Stimulated activated CD8-positive, alpha-beta memory T cell treated with anti-CD3 and anti-CD28 coated beads, Interleukin-2, amount 100 ng/mL, for 1 hour (primary cell): ENCODE measurements at regions not wholly inside any gene's neighbourhood (a gene's known extent, or its start where the extent isn't known, plus 50 kb on each side); places are given as distances from the start of the nearest gene placed in this dataset.

Experiments
- DNase-seq, 2 donors: peaks; one replicate each; pipeline ENCODE4 v3.0.0-alpha.2; 2020; ENCODE audit warnings: low read depth in 2 of 2

GRCh38 chr1:239436286-239436685 is 49.9 kb downstream of the CHRM3 start:
- DNase-seq: no peak

GRCh38 chr1:239437822-239438221 is 51.5 kb downstream of the CHRM3 start:
- DNase-seq: no peak

GRCh38 chr1:239438891-239439290 is 52.5 kb downstream of the CHRM3 start:
- no peak for DNase-seq

GRCh38 chr1:239443361-239443760 is 57.0 kb downstream of the CHRM3 start:
- DNase-seq: no peak

- no peak for DNase-seq
Measured at GRCh38 chr1:239446611-239447010, 60.2 kb downstream of the CHRM3 start.

- no peak for DNase-seq
Measured at GRCh38 chr1:239448911-239449310, 62.5 kb downstream of the CHRM3 start.

GRCh38 chr1:239455743-239456142 is 69.4 kb downstream of the CHRM3 start:
- no peak for DNase-seq

- DNase-seq: no peak
Measured at GRCh38 chr1:239456788-239457187, 70.4 kb downstream of the CHRM3 start.

- no peak for DNase-seq
Measured at GRCh38 chr1:239457491-239458143, 71.2 kb downstream of the CHRM3 start.

GRCh38 chr1:239458144-239458500 is 71.8 kb downstream of the CHRM3 start:
- DNase-seq: no peak

- DNase-seq: no peak
Measured at GRCh38 chr1:239467730-239468129, 81.4 kb downstream of the CHRM3 start.

GRCh38 chr1:239478069-239478468 is 91.7 kb downstream of the CHRM3 start:
- DNase-seq: no peak

GRCh38 chr1:239483391-239483790 is 97.0 kb downstream of the CHRM3 start:
- no peak for DNase-seq

GRCh38 chr1:239493811-239494414 is 107.5 kb downstream of the CHRM3 start:
- DNase-seq: no peak

- no peak for DNase-seq
Measured at GRCh38 chr1:239505094-239505493, 118.7 kb downstream of the CHRM3 start.

- no peak for DNase-seq
Measured at GRCh38 chr1:239507826-239508225, 121.5 kb downstream of the CHRM3 start.

- no peak for DNase-seq
Measured at GRCh38 chr1:239511875-239512274, 125.5 kb downstream of the CHRM3 start.

- no peak for DNase-seq
Measured at GRCh38 chr1:239516579-239516978, 130.2 kb downstream of the CHRM3 start.

GRCh38 chr1:239526391-239526790 is 140.0 kb downstream of the CHRM3 start:
- no peak for DNase-seq

GRCh38 chr1:239527051-239527693 is 140.8 kb downstream of the CHRM3 start:
- no peak for DNase-seq

- no peak for DNase-seq
Measured at GRCh38 chr1:239536165-239536849, 149.9 kb downstream of the CHRM3 start.

GRCh38 chr1:239537795-239538194 is 151.4 kb downstream of the CHRM3 start:
- DNase-seq: no peak
